Subcutaneous abdominal adipose tissue (tissue), 5 donors: ENCODE measurements at regions not wholly inside any gene's neighbourhood (a gene's known extent, or its start where the extent isn't known, plus 50 kb on each side); places are given as distances from the start of the nearest gene placed in this dataset.

ENCODE experiments used
- H3K27ac ChIP-seq: one replicate; pipeline ENCODE4 v1.7.0; 2013; ENCODE audit warnings: low read depth, mild to moderate bottlenecking, inconsistent platforms, low read length, moderate library complexity
- H3K27me3 ChIP-seq, 5 donors: one replicate each; pipeline ENCODE4 v1.7.0; 2013; ENCODE audit warnings: low read length in 5 of 5, inconsistent platforms in 1 of 5; ENCODE audit not compliant: control insufficient read depth in 5 of 5, insufficient read depth in 4 of 5
- H3K36me3 ChIP-seq, 5 donors: one replicate each; pipeline ENCODE4 v1.7.0; 2013; ENCODE audit warnings: low read length in 5 of 5; ENCODE audit not compliant: control insufficient read depth in 5 of 5, insufficient read depth in 5 of 5
- H3K4me1 ChIP-seq, 5 donors: one replicate each; pipeline ENCODE4 v1.7.0; 2013; ENCODE audit warnings: low read length in 5 of 5, mild to moderate bottlenecking in 3 of 5, moderate library complexity in 1 of 5; ENCODE audit not compliant: control insufficient read depth in 5 of 5, insufficient read depth in 5 of 5
- H3K4me3 ChIP-seq, 5 donors: one replicate each; pipeline ENCODE4 v1.7.0; 2013; ENCODE audit warnings: low read length in 5 of 5, low read depth in 1 of 5
- H3K9ac ChIP-seq, 5 donors: one replicate each; pipeline ENCODE4 v1.7.0; 2013; ENCODE audit warnings: low read length in 5 of 5, mild to moderate bottlenecking in 4 of 5, moderate library complexity in 3 of 5
- H3K9me3 ChIP-seq, 5 donors: one replicate each; pipeline ENCODE4 v1.7.0; 2013; ENCODE audit warnings: low read length in 5 of 5; ENCODE audit not compliant: control insufficient read depth in 5 of 5
- donor health status: healthy.
- donor health status: healthy.
- donor health status: healthy.
- donor health status: healthy.
- donor health status: healthy.

DNA sequence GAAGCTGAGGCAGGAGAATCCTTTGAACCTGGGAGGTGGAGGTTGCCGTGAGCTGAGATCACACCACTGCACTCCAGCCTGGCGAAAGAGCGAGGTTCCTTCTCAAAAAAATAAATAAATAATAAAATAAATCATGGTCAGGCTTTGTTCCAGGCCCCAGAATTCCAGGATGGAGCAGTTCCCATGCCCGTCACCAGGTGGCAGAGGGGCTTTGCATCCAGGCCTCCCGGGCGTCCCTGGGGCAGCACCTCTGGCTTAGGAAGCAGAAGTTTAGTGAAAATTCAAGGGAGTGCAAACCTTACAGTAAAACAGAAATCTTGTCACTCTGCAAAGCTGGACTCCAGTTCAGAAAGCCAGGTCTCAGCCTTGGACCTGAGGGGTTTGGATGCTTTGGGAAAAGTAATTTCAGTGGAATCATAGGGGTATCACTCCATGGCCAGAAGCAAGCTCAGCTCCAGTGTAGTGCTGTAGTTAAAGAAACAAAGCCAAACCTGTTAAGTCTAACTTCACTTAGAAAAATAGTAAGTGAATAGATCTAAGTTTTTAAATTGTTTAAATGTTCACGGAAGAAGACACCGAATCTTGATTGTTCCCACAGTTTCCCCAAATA, 512.7 kb downstream of the CMPK2 start:
- no peak overlapping the region for H3K27ac ChIP-seq

DNA sequence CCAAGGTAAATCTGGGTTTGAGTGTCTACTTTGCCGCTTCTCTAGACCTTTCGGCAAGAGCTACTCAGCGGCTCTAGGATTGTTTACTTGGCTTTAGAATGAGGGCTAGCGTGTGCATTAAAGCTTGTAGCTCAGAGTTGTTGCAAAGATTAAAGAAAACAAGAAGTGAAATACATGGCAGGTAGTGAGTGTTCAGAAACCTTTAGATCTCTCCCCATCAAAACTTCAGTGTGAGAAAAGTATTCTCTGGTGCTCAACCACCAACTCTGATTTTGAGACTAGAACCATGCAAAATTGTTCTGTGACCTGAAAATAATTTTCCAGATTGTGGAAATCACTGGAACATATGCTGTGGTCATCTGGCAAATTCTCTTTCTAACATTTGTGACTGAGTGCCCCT, 512.0 kb downstream of the CMPK2 start:
- H3K27me3 ChIP-seq, result no peaks in the 10 kb centered on the region
- H3K27ac ChIP-seq, result no peak overlapping the region
- no peak overlapping the region for H3K4me3 ChIP-seq
- no peak overlapping the region for H3K9ac ChIP-seq
- H3K9me3 ChIP-seq, result no peaks in the 10 kb centered on the region
- H3K36me3 ChIP-seq, result no peaks in the 10 kb centered on the region
- H3K4me1 ChIP-seq, result no peaks in the 10 kb centered on the region

More for the DNA sequence above, 512.7 kb downstream of the CMPK2 start:
- Histone ChIP-seq H3K27me3 (no peaks in the 10 kb centered on the region), H3K4me1 (no peaks in the 10 kb centered on the region), H3K4me3 (no peak overlapping the region), H3K36me3 (no peaks in the 10 kb centered on the region), H3K9me3 (no peaks in the 10 kb centered on the region), H3K9ac (no peak overlapping the region)

DNA sequence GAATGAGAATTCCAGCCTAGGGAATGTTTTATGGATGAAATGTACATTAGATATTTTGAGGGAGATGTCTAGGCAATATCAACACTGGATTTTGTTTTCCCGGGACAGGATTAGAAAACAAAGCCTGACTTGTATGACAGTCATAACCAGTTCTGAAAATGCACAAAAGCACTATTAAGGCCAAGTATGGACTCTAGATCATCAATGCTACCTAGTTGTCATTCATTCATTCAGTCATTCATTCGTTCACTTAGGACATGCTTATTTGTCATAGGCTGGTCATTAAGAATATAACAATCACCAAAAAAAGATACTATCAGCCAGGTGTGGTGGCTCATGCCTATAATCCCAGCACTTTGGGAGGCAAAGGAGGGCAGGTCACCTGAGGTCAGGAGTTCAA, 511.2 kb downstream of the CMPK2 start:
- H3K36me3 ChIP-seq, result no peaks in the 10 kb centered on the region
- no peaks in the 10 kb centered on the region for H3K9me3 ChIP-seq
- no peaks in the 10 kb centered on the region for H3K27me3 ChIP-seq
- no peak overlapping the region for H3K4me3 ChIP-seq
- H3K4me1 ChIP-seq, result no peaks in the 10 kb centered on the region
- H3K9ac ChIP-seq, result no peak overlapping the region
- H3K27ac ChIP-seq, result no peak overlapping the region

DNA sequence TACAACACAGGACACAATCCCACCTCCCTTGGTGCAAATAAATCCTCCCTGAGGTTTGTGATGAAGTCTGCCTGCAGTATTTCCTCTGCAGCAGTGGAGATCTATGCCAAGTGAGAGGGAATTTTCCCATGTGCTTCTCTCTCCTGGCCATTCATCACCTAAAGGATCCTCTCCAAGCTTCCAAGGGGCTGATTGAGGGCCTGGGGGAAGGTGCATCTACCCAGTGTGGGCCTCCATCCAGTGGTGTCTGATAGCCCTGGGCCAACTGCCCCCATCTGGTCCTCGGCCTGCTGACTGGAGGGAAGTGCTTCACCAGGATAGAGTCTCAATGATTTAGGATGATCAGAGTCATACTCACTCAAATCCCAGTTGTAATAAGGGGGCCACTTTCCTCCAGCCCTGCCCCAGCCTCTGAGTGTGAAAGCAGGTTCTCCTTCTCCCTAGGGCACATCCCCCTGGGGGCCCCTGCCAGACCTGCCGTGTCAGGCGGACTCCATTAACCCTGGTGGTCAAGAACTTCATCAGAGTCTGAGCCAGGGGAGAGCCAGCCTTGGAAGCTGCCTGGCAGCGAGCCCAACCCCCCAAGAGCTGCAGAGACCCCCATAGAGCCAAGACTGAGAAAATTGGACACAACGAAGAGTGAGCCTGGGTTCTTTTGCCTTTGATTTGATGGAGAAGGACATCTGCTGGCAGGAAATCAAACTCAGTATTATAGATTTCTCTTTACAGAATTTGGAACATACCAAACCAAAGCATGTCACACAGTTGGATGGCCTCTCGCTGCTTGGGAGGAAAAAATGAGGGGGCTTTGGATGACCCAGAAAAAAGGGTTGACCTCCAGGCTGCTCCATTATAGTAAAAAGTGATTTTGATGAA, 509.6 kb downstream of the CMPK2 start:
- no peaks in the 10 kb centered on the region for H3K27me3 ChIP-seq
- no peaks in the 10 kb centered on the region for H3K36me3 ChIP-seq
- H3K4me3 ChIP-seq, result no peak overlapping the region
- H3K9me3 ChIP-seq, result no peaks in the 10 kb centered on the region
- no peaks in the 10 kb centered on the region for H3K4me1 ChIP-seq
- H3K27ac ChIP-seq, result no peak overlapping the region
- no peak overlapping the region for H3K9ac ChIP-seq

DNA sequence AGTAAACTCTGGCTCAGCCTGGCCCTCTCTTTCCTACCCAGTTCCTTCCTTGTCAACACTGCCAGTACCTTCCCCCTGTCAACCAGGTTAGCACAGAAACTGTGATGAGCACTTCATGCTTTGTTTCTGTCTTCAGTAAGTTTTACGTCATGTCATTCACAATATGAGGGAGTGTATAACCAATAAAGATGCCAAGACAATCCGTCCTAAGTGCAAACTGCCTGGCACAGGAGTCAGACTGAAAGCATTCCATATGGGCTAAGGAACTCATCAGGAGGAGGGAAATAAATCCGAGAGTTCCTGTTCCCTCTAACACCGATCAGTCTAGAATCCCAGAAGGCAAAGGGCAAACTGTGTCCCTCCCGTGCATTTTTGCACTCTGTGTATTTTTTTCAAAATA, 507.2 kb downstream of the CMPK2 start:
- Histone ChIP-seq H3K9ac (no peak overlapping the region), H3K27me3 (no peaks in the 10 kb centered on the region), H3K36me3 (no peaks in the 10 kb centered on the region), H3K4me3 (no peak overlapping the region), H3K4me1 (no peaks in the 10 kb centered on the region), H3K9me3 (no peaks in the 10 kb centered on the region), H3K27ac (no peak overlapping the region)

DNA sequence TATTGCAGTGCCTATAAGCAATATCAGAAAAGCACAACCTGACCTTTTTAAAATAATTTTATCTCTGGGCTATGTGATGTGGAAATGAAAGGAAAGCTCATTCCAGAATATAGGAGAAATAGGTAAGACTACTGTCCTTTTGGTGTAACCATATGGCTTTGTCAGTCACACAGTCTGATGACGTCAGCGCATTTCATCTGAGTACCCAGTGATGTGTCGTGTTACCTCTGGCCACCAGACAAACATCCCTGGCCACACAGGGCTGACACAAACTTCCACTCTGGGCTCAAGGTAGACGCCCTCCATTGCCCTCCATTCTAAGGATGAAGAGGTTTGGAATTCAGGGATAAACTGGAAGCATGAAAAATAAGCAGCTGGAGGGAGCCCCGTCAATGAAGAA, 506.7 kb downstream of the CMPK2 start:
- Histone ChIP-seq H3K27me3 (no peaks in the 10 kb centered on the region), H3K4me3 (no peak overlapping the region), H3K9me3 (no peaks in the 10 kb centered on the region), H3K27ac (no peak overlapping the region), H3K9ac (no peak overlapping the region), H3K36me3 (no peaks in the 10 kb centered on the region), H3K4me1 (no peaks in the 10 kb centered on the region)

DNA sequence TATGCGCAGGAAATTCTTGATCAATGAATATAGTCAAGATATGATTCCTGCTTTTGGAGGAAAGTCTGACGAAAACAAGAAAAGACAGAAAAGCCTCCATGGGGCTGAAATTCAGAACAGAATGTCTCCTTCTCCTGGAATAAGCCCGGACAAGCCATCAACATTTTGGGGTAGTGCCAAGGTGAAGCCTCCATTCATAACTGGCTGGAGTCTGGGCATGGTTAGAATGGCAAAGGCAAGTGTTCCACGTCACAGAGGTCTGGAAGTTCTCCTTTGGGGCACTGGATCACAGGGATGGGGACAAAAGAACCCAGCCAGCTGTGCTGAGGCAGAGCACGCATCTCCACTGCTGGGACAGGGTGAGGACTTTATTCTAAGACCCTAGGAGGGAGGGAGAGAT, 505.7 kb downstream of the CMPK2 start:
- H3K27ac ChIP-seq, result no peak overlapping the region
- no peak overlapping the region for H3K4me3 ChIP-seq
- H3K36me3 ChIP-seq, result no peaks in the 10 kb centered on the region
- H3K9me3 ChIP-seq, result no peaks in the 10 kb centered on the region
- no peaks in the 10 kb centered on the region for H3K4me1 ChIP-seq
- H3K9ac ChIP-seq, result no peak overlapping the region
- no peaks in the 10 kb centered on the region for H3K27me3 ChIP-seq

DNA sequence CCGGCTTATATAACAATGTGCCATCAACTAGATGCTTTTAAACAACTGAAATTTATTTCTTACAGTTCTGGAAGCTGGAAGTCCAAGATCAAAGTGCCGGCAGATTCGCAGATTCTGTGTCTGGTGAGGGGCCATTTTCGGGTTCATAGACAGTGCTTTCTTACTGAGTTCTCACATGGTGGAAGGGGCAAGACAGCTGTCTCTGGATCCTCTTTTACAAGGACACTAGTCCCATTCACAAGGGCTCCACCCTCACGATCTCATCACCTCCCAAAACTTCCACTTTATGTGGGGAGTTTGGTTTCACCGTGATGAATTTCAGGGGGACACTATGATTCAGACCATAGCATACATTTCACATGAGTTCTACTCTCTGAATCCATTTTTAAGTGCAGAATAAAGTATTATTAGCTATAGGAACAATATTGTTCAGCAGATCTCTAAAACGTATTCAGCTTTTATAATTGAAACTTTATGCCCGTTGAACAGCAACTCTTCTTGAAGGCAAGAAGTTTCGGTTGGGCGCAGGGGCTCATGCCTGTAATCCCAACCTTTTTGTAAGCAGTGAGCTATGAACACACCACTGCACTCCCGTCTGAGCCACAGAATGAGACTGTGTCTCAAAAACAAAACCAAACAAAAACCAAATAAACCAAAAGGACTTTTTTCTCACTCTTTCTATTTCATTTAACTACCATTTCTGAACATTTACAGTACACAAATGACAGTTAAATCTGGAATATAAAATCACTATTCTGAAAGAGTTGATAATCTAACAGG, 502.8 kb downstream of the CMPK2 start:
- H3K27me3 ChIP-seq, result no peaks in the 10 kb centered on the region
- no peaks in the 10 kb centered on the region for H3K36me3 ChIP-seq
- H3K9me3 ChIP-seq, result no peaks in the 10 kb centered on the region
- H3K27ac ChIP-seq, result no peak overlapping the region
- H3K4me1 ChIP-seq, result no peaks in the 10 kb centered on the region
- H3K4me3 ChIP-seq, result no peak overlapping the region
- no peak overlapping the region for H3K9ac ChIP-seq

DNA sequence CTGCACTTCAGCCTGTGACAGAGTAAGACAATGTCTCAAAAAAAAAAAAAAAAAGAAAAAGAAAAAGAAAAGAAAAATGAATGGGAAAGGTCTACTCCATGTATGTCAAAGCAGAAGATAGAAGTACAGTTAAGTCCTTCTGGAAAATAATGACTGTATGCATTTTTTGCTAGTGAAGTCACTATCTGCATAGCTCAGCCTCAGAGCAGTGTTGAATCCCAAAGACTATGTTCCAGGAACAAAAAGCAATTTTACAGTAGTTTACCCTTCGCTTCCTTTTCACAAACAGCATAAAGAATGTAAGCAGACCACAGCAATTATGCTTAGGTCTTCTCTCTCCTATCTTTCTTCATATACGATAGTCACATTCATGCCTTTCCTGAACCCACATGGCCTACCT, 497.4 kb downstream of the CMPK2 start:
- Histone ChIP-seq H3K36me3 (no peaks in the 10 kb centered on the region), H3K4me1 (no peaks in the 10 kb centered on the region), H3K9me3 (no peaks in the 10 kb centered on the region), H3K4me3 (no peak overlapping the region), H3K27ac (no peak overlapping the region), H3K27me3 (no peaks in the 10 kb centered on the region), H3K9ac (no peak overlapping the region)

DNA sequence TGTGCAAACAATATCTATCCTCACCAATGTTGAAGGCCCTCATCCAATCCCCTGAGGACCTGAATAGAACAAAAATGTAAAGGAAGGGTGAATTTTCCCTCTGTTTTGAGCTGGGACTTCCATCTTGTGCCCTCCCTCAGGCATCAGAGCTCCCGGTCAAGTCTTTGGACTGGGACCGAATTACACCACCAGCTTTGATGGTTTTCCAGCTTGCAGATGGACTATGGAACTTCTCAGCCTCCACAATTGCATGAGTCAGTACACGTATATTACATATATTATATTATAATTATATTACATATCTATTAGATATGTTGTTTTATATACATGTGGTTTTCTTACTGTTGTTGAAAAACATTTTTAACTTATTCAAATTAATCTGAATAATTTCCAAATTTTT, 496.4 kb downstream of the CMPK2 start:
- Histone ChIP-seq H3K27me3 (no peaks in the 10 kb centered on the region), H3K27ac (no peak overlapping the region), H3K36me3 (no peaks in the 10 kb centered on the region), H3K9me3 (no peaks in the 10 kb centered on the region), H3K4me3 (no peak overlapping the region), H3K4me1 (no peaks in the 10 kb centered on the region), H3K9ac (no peak overlapping the region)
